Gastrocnemius medialis (tissue), 4 donors: ENCODE measurements at regions not wholly inside any gene's neighbourhood (a gene's known extent, or its start where the extent isn't known, plus 50 kb on each side); places are given as distances from the start of the nearest gene placed in this dataset.

Experiments
- ATAC-seq, 2 donors: fragments of 150-250 bp; one replicate each; pipeline ENCODE4 v1.9.1; 2016
- DNase-seq, 2 donors: peaks; one replicate each; pipeline ENCODE4 v3.0.0-alpha.2; 2019
- H3K27ac ChIP-seq, 4 donors: fragments of 200-600 bp; sonication (generic); 1 replicate in 1 of 4; 2 replicates in 3 of 4; pipeline ENCODE4 v1.5.1; 2016 to 2018; ENCODE audit warnings: mild to moderate bottlenecking in 2 of 4, moderate library complexity in 1 of 4
- H3K27me3 ChIP-seq, 3 donors: fragments of 200-600 bp; sonication (generic) in 2 of 3; 1 replicate in 1 of 3; 2 replicates in 2 of 3; pipeline versions ENCODE4 v1.5.1 to v1.6.0; 2016 to 2019; ENCODE audit warnings: mild to moderate bottlenecking in 1 of 3, moderate library complexity in 1 of 3
- H3K36me3 ChIP-seq, 2 donors: fragments of 200-600 bp; sonication (generic) in 1 of 2; one replicate each; pipeline ENCODE4 v1.5.1; 2017 to 2018
- H3K4me1 ChIP-seq, 2 donors: fragments of 200-600 bp; sonication (generic) in 1 of 2; one replicate each; pipeline ENCODE4 v1.5.1; 2016 to 2017; ENCODE audit warnings: mild to moderate bottlenecking in 2 of 2
- H3K4me3 ChIP-seq, 4 donors: fragments of 200-600 bp; sonication (generic) in 3 of 4; 1 replicate in 1 of 4; 2 replicates in 3 of 4; pipeline ENCODE4 v1.5.1; 2016 to 2019; ENCODE audit warnings: mild to moderate bottlenecking in 2 of 4
- H3K9me3 ChIP-seq, 3 donors: fragments of 200-600 bp; sonication (generic) in 2 of 3; 1 replicate in 1 of 3; 2 replicates in 2 of 3; pipeline ENCODE4 v1.5.1; 2016 to 2019
- POLR2A ChIP-seq, 2 donors: fragments of 450-650 bp; IDR thresholded peaks; one replicate each; pipeline ENCODE4 v1.6.1; 2017; ENCODE audit warnings: antibody characterized with exemption in 2 of 2, mild to moderate bottlenecking in 2 of 2, moderate library complexity in 2 of 2
- in situ Hi-C, 4 donors: fragments of 200-750 bp; cut with MboI; loops; one replicate each; pipeline versions ENCODE4 v1.15.0 to v1.8.0; 2017; ENCODE audit warnings: low sequenced_read_pairs in 4 of 4
- intact Hi-C: fragments of 100-400 bp; cut with DNase I; formaldehyde crosslinking; loops from one replicate; pipeline ENCODE4 v1.15.1; 2023; ENCODE audit warnings: low total_unique reads
- TF ChIP-seq, protein P1 (sequence below), 5 experiments: fragments of 450-650 bp in 3 of 5; fragments of 200-600 bp in 2 of 5; sonication (generic) in 2 of 5; IDR thresholded peaks in 4 of 5; conservative IDR thresholded peaks in 1 of 5; 1 replicate in 4 of 5; 2 replicates in 1 of 5; pipeline ENCODE4 v1.5.1; 2016 to 2019; ENCODE audit warnings: antibody characterized with exemption in 5 of 5, mild to moderate bottlenecking in 3 of 5, moderate library complexity in 3 of 5

DNA sequence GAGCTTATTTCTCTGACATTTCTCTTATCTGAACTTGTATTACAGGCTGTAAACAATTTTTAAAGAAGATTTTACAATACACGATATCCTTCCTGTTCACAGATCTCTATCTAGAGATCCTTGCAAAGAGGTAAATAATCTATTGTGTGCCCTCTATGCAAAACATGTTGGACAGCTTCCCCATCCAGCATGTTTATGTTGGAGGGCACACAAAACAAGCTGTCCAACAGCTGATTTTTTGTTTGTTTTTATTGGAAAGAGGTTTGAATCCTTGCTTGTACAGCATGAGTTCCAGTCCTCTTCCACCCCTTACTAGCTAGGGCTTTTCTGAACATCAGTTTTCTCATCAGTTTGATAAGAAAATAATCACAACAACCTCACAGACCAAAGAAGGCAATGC lies 62.3 kb upstream of the SYNDIG1 start:
- H3K27ac ChIP-seq: no peak overlapping the region
- no peak for ATAC-seq
- no peaks in the 10 kb centered on the region for H3K27me3 ChIP-seq
- H3K9me3 ChIP-seq: no peaks in the 10 kb centered on the region
- intact Hi-C loops (no loop called here), in situ Hi-C loops (loop anchor here in 1 of 4 donors (25.0 kb wide), 1 partner anchor 95 kb away; no protein-coding TSS in a partner anchor)
- H3K4me1 ChIP-seq: no peaks in the 10 kb centered on the region
- no peak for TF ChIP-seq POLR2A (IDR thresholded peaks at IDR 0.05)
- TF ChIP-seq, protein P1, sequence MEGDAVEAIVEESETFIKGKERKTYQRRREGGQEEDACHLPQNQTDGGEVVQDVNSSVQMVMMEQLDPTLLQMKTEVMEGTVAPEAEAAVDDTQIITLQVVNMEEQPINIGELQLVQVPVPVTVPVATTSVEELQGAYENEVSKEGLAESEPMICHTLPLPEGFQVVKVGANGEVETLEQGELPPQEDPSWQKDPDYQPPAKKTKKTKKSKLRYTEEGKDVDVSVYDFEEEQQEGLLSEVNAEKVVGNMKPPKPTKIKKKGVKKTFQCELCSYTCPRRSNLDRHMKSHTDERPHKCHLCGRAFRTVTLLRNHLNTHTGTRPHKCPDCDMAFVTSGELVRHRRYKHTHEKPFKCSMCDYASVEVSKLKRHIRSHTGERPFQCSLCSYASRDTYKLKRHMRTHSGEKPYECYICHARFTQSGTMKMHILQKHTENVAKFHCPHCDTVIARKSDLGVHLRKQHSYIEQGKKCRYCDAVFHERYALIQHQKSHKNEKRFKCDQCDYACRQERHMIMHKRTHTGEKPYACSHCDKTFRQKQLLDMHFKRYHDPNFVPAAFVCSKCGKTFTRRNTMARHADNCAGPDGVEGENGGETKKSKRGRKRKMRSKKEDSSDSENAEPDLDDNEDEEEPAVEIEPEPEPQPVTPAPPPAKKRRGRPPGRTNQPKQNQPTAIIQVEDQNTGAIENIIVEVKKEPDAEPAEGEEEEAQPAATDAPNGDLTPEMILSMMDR (IDR thresholded peaks at IDR 0.05 in 4 of 5, conservative IDR thresholded peaks at IDR 0.05 in 1 of 5): no peak
- H3K4me3 ChIP-seq: no peak overlapping the region
- DNase-seq: no peak
- no peaks in the 10 kb centered on the region for H3K36me3 ChIP-seq

DNA sequence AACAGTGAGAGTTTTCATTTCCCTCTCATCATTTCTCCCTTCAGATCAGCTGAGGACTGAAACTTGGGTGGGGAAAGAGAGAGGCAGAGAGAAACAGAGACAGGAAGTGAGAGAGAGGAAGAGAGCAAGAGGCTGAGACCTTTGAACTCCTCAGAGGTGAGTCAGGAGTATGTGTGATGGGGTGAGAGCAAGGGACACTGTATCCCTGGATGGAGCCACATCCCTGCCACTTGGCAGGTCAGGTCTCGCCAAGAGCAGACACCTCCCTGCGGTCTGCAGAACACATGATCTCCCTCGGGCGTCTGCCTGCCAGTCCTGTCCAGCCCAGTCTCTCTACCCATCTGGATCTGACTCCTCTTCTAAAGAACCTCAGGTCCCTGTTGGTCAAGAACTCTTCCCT lies 62.7 kb upstream of the SYNDIG1 start:
- Histone ChIP-seq H3K9me3 (no peaks in the 10 kb centered on the region), H3K4me3 (no peak overlapping the region), H3K27me3 (no peaks in the 10 kb centered on the region), H3K27ac (no peak overlapping the region), H3K4me1 (no peaks in the 10 kb centered on the region), H3K36me3 (no peaks in the 10 kb centered on the region)
- in situ Hi-C loops (loop anchor here in 1 of 4 donors (25.0 kb wide), 1 partner anchor 94 kb away; no protein-coding TSS in a partner anchor), intact Hi-C loops (no loop called here)
- ATAC-seq (no peak), DNase-seq (no peak)
- no peak for TF ChIP-seq POLR2A (IDR thresholded peaks at IDR 0.05)
- TF ChIP-seq, protein P1 (IDR thresholded peaks at IDR 0.05 in 4 of 5, conservative IDR thresholded peaks at IDR 0.05 in 1 of 5): no peak

DNA sequence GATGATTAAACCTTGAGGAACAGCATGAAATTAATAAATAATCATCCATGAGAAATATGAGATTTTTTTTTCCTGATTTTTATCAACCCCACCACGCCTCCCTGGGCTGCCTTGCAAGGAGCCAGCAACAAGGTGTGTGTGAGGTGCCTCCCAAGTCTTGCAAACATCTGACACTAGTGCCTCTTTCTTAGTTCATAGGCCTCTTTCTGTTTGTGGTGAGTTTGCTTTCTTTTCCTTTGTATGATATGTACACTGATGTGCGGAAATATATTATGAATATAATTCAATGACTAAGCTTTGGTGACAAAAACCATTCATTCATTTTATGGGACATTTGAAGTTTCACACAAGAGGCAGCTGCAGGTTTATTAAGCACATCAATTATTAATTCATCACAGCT lies 63.2 kb upstream of the SYNDIG1 start:
- in situ Hi-C loops (loop anchor here in 1 of 4 donors (25.0 kb wide), 1 partner anchor 94 kb away; no protein-coding TSS in a partner anchor), intact Hi-C loops (no loop called here)
- no peak for ATAC-seq
- DNase-seq: no peak
- H3K27me3 ChIP-seq: no peaks in the 10 kb centered on the region
- no peaks in the 10 kb centered on the region for H3K36me3 ChIP-seq
- no peaks in the 10 kb centered on the region for H3K9me3 ChIP-seq
- no peak overlapping the region for H3K4me3 ChIP-seq
- TF ChIP-seq, protein P1 (IDR thresholded peaks at IDR 0.05 in 4 of 5, conservative IDR thresholded peaks at IDR 0.05 in 1 of 5): no peak
- no peak for TF ChIP-seq POLR2A (IDR thresholded peaks at IDR 0.05)
- no peak overlapping the region for H3K27ac ChIP-seq
- no peaks in the 10 kb centered on the region for H3K4me1 ChIP-seq

DNA sequence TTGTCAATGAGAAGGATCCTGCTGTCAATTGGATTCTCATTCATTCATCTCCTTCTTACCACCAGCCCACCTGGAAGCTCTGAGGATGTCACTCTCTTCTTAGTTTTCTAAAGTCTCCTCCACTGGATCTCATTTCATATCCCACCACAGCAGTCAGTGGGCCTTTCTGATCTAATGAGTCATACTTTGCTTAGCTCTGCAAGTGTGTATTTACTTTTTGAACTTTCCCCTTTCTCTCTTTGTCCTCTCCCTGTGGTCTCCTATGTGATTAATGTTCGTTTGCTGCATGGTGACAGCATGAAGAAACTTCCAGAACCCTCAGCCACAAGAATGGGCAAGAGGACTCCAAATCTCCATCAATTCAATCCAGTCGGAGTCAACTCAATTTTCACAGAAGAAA lies 63.6 kb upstream of the SYNDIG1 start:
- intact Hi-C loops: no loop called here
- in situ Hi-C loops: loop anchor here in 1 of 4 donors (25.0 kb wide), 1 partner anchor 94 kb away; no protein-coding TSS in a partner anchor
- Histone ChIP-seq H3K4me3 (no peak overlapping the region), H3K9me3 (no peaks in the 10 kb centered on the region), H3K36me3 (no peaks in the 10 kb centered on the region), H3K27ac (no peak overlapping the region), H3K4me1 (no peaks in the 10 kb centered on the region), H3K27me3 (no peaks in the 10 kb centered on the region)
- ATAC-seq (no peak), DNase-seq (no peak)
- TF ChIP-seq POLR2A (IDR thresholded peaks at IDR 0.05): no peak
- TF ChIP-seq, protein P1 (IDR thresholded peaks at IDR 0.05 in 4 of 5, conservative IDR thresholded peaks at IDR 0.05 in 1 of 5): no peak

DNA sequence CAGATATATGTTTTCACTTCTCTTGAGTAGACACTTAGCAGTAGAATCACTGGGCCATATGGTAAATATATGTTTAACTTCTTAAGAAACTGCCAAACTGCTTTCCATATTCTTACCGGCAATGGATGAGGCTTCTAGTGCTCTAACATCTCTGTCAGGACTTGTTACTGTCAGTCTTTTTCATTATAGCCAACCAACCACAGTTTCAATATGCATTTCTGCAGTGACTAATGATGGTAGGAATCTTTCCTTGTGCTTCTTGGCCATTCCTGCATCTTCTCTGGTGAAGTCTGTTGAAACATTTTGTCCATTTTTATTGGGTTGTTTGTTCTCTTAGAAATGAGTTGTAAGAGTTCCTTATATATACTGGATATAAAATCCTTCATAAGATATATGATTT lies 66.0 kb upstream of the SYNDIG1 start:
- DNase-seq (no peak), ATAC-seq (no peak)
- H3K27me3 ChIP-seq: no peaks in the 10 kb centered on the region
- no peaks in the 10 kb centered on the region for H3K9me3 ChIP-seq
- H3K36me3 ChIP-seq: no peaks in the 10 kb centered on the region
- no peak overlapping the region for H3K27ac ChIP-seq
- intact Hi-C loops: no loop called here
- no peak for TF ChIP-seq POLR2A (IDR thresholded peaks at IDR 0.05)
- TF ChIP-seq, protein P1 (IDR thresholded peaks at IDR 0.05 in 4 of 5, conservative IDR thresholded peaks at IDR 0.05 in 1 of 5): no peak
- no peak overlapping the region for H3K4me3 ChIP-seq
- in situ Hi-C loops: loop anchor here in 1 of 4 donors (25.0 kb wide), 1 partner anchor 91 kb away; no protein-coding TSS in a partner anchor
- no peaks in the 10 kb centered on the region for H3K4me1 ChIP-seq
